HG02973 (cell line): ENCODE measurements at regions not wholly inside any gene's neighbourhood (a gene's known extent, or its start where the extent isn't known, plus 50 kb on each side); places are given as distances from the start of the nearest gene placed in this dataset.

Source experiments
- ATAC-seq: cut with Tn5 transposase; IDR thresholded peaks from one replicate; pipeline ENCODE4 v1.9.1; 2021; ENCODE audit warnings: moderate library complexity; ENCODE audit not compliant: unreplicated experiment

DNA sequence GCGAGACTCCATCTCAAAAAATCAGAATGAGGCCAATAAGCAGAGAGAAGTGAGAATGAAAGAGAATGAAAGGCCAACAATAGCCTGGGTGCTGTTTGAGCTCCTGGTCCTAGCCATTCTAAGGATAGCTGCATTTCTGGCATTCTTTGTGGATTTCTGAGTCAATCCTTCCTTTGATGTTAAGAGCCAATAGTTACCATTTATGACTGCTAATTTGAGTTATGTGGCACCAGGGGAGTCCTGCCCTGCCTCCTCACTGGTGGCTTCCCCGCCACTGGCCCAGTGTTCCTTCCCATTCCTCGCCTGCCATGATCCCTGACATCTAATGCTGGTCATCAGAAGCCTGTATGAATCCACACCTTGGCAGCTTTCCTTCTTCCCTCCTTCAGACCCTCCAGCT, 991.2 kb downstream of the UQCRFS1 start:
- ATAC-seq, result no peak

DNA sequence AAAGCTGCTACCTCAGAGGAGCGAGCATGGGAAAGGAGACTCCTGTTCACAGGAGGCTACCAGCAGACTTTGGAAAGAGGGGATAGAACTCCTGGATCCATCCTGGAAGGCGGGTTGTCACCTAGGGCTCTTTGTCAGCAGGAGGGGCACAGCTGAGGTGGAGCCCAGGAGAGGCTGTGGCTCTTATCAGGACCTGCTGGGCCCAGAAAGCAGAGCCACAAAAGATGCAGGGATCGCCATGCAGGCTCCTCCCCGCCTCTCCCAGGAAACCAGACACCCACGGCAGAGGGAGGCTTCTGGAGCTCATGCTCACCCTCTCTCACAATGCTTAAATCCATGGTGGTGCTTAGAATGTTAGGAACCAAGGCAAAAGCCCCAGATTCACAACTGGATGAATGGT, 994.2 kb downstream of the UQCRFS1 start:
- no peak for ATAC-seq

DNA sequence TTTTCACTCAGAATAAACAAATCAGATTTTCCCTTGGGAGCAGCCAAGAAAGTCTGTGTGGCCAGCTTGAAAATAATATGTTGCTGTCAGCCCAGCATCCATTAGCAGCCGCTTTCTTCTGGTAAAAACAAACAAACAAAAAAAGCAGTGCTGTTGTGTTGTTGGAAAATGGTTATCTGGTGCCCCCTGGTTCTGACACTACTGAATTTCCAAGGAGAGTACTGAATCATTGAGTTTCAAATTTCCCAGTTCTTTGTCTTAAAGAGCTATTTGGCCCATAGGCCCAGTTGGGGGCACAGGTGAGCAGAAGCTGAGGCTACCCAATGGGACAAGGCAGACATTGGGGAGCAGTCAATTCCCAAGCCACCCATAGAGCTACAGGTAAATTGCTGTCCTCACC, 995.9 kb downstream of the UQCRFS1 start:
- no peak for ATAC-seq

DNA sequence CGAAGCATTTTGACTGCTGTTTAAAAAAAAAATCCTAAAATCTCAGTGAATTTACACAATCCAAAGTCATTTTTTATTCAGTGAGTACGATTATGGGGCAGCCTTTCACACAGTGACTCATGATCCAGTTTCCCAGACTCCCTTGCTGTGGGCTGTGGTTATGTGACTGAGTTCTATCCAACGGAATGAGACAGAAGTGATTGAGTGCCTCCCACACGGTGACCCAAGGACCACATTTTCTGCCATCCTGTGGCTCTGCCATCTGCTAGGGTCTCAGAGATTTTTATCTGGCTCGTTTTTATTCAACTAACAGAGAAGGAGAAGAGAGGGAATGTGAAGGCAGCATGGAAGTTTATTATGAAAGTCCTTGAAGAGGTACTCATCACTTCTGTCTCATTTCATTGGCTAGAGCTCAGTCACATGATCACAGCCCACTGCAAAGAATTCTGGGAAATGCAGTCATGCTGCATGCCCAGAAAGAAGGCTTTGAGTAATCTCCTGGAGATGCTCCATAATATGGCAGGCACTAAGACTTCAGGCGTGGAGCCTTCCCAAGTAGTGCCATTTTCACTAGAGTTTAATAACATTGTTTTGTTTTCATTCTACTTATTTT, 999.4 kb downstream of the UQCRFS1 start:
- no peak for ATAC-seq

DNA sequence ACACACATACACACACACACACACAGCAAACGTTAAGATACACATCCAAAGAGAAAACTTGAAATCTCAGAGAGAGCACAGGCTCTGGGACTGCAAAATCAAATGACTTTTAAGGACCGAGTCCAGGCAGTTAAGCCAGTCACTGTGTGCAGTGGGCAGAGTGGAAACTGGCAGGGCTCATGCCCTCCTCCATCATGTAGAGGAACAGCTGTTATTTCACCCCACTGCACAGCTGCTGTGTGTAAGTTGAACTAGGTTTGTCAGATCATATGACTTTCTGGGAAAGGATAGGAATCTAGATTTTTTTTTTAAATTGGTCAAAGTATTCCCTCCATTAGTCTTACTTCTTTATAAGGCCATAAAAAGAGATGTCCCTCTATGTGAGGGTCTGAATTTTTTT, 1002.1 kb downstream of the UQCRFS1 start:
- ATAC-seq, result no peak

DNA sequence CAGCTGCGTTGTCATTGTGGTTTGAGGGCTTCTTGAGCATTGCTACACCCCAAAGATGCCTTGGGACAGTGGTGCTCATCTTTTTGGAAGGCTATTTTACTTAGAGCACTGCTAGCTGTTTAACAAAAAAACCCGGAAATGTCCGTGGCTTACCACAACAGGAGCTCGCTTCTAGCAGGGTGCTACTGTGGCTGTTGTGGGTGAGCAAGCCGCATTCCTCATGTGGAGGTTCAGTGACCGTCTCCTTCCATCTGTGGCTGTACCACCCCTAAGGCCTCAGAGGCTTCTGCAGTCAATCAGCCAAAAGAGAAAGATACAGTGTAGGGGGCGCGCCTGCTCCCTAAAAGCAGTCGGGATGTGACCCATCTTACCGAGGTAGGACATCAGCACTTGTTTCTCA, 1004.2 kb downstream of the UQCRFS1 start:
- no peak for ATAC-seq

DNA sequence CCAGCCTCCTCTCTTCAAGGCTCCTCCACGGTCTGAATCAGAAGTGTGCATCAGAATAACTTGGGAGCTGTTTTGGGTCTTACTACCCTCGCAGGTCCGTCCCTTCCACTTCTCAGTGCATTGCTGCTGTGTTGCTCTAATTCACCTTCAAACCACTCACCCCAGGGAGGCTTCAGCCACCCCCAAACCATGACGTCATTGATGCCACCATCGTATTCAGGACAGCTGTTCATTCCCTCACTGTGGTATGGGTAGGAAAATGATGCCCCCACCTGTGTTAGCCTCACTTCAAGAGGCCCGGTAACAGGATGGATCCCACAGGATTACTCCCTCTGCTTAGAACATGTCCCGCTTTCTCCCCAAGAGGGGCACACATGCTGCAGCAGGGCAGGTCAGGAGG, 1005.7 kb downstream of the UQCRFS1 start:
- no peak for ATAC-seq

DNA sequence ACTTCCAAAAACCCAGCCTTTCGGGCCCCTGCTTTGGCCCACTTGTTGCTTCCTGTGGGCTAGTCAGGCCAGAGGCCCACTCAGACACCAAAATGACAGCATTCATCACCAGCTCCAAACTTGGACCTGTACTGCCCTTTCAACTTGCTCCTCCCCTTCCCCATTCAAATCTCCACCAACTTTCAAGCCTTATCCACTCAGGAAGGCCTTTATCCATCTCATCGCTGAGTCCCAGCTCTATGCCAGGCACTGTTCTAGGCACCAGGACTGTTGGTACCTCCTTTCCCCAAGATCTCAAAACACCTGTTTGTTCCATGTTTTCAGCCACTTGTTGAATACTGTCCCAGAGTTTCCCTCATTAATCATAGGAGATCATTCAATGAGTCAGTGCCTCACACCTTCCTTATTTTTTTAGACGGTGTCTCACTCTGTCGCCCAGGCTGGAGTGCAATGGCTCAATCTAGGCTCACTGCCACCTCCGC, 1011.4 kb downstream of the UQCRFS1 start:
- no peak for ATAC-seq

DNA sequence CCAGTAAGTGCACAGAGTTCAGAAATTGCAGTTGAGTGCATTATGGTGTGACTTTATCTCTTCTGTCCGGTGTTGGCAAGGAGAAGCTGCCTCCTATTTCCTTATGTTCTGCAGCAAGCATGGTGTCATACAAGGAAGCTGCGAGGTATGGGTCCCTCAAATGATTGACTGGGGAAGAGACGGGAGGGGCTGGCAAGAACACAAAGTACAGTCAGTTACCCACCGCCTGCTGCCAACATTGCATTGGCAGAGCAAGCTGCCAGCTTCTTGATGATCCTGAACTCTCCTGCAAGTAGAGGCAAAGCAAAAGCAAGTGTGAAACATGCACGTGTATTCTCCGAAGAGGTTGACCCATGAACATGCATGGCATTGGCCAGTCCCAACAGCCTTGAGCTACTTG, 1013.6 kb downstream of the UQCRFS1 start:
- ATAC-seq, result no peak

DNA sequence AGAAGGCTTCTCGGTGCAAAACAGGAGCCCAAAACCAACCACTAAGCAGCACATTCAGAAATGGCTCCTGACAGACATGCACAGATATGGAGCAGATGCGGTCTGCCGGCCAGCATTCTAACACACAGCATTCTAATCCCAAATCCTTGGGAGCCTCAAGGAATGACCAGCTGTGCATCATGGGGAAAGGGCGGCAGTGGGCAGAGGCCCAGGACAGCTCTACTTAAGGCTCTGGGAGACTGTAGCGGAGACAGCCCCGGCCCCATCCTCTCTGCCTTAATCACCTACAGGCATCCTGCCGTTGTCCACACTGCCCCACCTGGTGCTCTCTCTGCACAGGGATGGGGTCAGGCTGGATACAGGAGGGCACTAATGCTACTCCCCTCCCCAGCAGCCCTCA, 1016.0 kb downstream of the UQCRFS1 start:
- no peak for ATAC-seq

DNA sequence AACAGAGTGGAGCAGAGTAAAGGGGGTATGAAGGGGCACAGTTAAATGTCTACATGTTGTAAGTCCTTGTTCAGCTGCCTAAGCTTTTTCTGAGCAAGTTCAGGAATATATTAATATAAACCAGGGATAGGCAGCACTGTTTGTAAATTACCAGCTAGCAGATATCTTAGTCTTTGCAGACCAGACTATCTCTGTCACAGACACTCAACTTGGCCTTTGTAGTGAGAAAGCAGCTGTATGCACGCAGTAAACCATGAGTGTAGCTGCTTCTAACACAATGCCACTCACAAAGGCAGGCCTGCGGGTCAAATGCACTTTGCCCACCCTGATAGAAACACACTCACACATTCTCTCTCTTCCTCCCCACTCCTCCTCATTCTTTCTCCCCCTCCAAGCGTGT, 1016.9 kb downstream of the UQCRFS1 start:
- no peak for ATAC-seq

DNA sequence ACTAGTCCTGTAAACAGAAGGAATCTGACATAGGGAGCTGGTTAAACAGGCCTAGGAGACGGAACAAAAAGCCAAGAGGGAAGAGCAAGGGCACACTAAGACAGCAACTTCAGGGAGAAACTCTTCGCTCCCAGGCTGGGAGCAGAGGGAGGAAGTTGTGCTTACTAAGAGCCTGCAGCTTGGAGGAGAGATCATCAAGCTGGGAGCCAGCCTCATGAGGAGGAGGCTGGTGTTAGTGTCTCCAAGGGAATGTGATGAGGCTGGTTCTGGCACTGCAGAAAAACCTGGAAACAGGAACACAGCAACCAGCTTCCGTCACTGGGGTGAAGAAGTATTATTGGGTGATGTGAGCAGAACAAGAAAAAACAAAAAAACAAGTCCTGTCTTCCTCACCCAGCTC, 1027.3 kb downstream of the UQCRFS1 start:
- no peak for ATAC-seq

DNA sequence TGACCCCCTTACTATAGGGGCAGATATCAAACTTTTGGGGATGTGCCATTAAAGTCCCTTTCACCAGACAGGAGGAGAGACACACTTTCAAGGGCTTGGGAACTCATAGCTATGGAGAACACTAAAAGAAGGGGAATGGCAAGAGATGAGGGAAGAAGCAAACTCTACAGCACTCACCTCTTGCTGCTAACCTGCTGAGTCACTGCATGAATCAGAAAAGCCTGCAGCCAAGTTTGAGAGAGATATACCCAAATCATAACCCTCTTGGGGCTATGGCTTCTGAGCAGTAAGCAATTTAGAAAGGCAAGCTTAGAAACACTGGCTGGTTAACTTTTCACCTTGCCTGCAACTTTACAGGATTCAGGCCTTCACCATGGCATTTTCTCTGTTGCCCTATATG, 1028.0 kb downstream of the UQCRFS1 start:
- no peak for ATAC-seq

DNA sequence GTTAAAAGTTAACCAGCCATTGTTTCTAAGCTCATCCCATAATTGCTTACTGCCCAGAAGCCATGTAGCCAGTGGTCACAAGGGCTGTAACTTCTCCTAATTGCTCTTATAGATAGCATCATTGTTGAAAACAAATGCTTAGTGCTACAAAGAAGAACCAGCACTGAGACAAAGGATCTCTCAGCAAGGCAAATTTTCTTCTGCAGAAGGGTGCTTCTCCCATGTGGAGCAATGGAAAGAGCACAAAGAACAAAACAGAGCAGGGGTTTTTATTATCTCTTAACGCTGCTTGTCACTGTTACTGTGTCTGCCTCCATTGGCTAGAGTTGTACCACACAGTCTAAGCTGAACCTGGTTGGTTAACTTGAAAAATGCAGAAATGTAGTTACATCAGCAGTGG, 1036.8 kb downstream of the UQCRFS1 start:
- ATAC-seq, result no peak

DNA sequence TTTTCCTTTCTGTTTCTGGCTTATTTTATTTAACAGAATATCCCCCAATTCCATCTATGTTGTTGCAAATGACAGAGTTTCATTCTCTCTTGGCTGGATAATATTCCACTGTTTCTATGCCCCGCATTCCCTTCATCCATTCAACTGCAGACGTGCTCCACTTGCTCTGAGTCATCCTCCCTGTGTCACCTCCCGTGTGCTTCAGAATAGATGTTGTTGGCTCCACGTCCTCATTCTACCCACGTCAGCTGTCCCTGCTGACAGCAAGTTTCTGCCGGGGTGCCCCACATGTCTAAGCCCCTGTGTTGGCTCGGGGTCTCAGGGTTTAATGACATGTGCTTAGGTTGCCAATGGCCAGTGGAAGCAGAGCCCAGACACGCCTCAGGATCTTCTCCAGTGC, 1041.0 kb downstream of the UQCRFS1 start:
- ATAC-seq, result no peak

DNA sequence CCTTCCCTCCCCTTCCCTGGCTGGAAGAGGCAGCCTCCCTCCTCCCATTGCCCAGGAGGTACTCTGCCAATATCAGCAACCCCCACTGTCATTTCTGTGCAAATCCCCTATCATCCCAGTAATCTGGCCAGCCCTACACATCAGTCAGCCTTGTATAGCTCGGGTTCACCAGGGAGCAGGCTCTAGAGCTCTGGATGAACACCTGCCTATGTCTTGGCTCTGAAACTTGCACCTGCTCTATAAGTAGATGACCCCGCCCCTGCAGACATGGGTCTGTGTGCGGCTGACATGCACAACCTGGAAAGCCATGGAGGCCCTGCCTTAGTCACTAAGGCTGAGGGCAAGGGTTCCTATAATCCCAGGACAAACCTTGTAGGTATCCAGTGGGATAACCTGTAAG, 1042.9 kb downstream of the UQCRFS1 start:
- ATAC-seq, result no peak

DNA sequence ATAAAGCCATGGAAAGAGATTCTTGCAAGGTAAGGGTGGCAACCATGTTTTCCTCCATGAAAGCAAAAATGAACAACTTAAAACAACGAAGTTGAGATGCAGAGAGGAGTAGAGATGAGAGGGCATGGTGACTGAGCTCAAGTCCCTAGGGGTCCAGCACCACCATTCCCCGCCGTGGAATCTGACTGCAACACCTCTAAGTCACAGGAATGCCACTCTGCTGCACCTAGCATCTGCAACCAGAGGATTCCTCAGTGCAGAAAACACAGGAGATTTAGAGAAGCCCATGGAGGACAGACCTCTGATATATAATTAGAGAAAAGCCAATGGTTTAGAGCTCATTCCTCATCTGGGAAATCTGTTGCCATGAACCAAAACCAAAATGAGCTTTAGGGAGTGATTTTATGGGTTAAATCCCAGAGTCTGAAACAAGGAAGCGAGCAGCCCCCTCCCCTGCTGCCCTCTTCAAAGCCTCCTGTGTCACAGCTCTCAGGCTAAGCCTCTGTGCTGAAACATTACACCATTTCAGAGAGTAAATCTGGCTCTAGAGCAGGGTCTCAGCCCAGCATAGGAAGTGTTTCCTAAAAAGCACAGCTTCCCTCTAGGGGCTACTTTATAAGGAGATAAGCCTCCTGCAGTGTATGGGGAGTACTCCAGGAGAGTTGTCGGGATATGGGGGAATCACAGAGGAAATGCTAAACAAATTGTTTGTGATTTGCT, 1043.6 kb downstream of the UQCRFS1 start:
- no peak for ATAC-seq

DNA sequence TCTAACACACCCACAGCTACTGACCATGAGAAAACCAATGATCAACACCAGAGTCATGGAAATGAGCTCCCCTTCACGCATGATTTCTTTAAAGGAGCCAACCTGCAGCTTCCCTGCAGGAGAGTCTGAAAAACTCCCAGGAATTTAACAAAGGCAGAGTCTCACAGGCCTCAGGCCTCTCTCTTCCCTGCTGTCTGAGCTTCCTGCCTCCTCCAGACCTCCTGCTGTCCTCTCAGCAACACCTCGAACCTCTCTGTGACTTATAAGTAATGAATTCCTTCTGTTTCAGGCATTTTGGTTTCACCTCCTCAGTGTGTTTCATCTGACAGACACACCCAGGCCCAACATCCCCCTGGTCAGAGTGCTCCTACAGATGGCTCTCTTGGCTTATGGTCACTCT, 1044.4 kb downstream of the UQCRFS1 start:
- no peak for ATAC-seq

DNA sequence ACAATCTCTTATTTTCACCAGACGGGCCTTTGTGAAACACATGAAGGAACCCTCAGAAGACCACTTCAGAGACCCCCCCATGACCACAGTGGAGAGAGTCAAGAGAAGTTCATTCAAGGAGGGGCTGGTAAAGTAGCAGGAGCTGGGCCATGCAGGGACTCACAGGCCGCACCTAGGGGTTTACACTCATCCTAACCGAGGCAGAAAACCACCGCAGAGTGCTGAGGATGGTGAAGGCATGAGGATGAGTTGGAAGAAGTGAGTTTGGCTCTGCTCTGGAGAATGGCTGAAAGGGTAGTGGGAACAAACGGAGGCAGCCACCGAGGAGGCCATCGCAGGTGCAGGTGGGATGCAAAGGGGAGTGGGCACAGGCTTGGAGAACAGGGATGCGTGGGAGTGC, 1046.9 kb downstream of the UQCRFS1 start:
- ATAC-seq, result no peak

DNA sequence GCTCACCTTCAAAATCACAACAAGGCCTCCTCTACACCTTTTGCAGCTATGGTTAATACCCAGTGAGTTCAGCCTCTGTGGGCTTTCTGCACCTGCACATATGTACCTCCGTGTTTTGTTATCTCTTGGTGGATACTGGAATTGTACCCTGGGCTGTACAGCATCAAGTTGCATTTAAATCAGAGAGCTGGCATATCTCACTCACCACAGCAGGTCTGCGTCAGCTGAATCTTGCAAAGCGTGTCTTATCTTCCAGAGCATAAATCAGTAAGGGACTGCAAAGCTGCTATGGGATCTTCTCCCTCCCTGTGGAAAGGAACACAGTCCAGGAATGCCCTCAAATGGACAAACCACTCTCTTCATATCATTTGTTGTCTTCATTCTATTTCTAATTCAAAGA, 1048.7 kb downstream of the UQCRFS1 start:
- no peak for ATAC-seq

DNA sequence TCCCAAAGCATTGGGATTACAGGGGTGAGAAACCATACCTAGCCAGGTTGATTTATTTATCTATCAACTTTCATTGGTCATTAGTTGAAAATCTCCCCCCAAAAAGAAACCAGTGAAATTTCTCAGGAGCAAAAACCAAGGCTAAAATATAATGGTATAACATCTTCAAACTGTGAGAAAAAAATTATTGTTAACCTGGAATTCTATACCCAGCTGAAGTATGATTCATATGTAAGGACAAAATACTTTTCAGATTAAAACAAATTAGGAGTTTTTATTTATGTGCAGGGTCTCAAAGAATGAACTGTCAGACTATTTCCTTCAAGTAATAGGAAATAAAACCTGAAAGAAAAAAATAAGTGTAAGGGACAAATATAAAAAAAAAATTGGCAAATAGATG, 1053.9 kb downstream of the UQCRFS1 start:
- ATAC-seq, result no peak

DNA sequence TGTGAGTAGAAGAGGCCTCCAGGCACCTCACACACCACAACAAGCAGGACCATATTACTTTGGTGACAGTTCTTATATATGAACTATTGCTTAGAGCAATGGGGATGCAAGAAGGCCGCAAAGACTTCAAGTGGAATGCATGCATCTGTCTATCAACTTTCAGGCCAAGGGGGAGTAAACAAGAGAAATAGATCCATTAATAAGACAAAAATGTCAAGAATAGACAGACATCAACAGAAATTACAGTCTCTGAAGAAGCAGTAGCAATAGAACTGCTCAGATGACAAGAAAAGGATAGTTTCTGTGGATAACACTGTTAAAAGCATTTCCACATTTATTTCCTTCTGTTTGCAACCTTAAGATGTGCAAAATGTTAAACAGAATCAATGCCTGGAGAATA, 1057.7 kb downstream of the UQCRFS1 start:
- no peak for ATAC-seq

DNA sequence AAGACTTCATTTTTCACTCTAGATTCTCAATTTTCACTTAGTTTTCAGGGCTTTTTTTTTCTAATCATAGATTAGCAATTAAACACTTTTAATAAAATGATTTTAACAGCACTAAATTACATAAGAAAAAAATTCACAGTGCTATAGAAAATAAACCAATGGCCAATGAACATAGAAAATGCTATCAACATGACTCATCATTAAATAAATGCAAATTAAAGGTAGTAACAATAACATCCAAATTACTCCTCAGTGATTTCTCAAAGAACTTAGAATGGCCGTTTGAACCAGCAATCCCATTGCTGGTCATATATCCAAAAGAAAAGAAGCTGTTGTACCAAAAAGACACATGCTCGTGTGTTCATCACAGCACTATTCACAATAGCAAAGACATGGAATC, 1058.9 kb downstream of the UQCRFS1 start:
- no peak for ATAC-seq
